Neuronal stem cell (in vitro differentiated cells): ENCODE measurements at regions not wholly inside any gene's neighbourhood (a gene's known extent, or its start where the extent isn't known, plus 50 kb on each side); places are given as distances from the start of the nearest gene placed in this dataset.
"Not testable (repeated sequence)": the region's sequence is repeated elsewhere in the genome, so short reads cannot be mapped to it uniquely, and the experiment has no call there.

Source experiments
- DNase-seq: peaks from one replicate; pipeline ENCODE4 v3.0.0-alpha.2; 2013; ENCODE audit warnings: low spot score
- H2AFZ ChIP-seq: one replicate; pipeline ENCODE4 v1.6.1; 2013; ENCODE audit warnings: mild to moderate bottlenecking, low read length, inconsistent platforms
- H2AK5ac ChIP-seq: 2 replicates; pipeline ENCODE4 v1.6.1; 2013; ENCODE audit warnings: low read depth, mild to moderate bottlenecking, inconsistent platforms, low read length, moderate library complexity, mixed read lengths
- H2BK120ac ChIP-seq: 2 replicates; pipeline ENCODE4 v1.6.1; 2013; ENCODE audit warnings: low read depth, mild to moderate bottlenecking, inconsistent platforms, low read length, moderate library complexity, mixed read lengths
- H2BK12ac ChIP-seq: one replicate; pipeline ENCODE4 v1.6.1; 2013; ENCODE audit warnings: low read length, inconsistent platforms
- H2BK15ac ChIP-seq: 2 replicates; pipeline ENCODE4 v1.6.1; 2013; ENCODE audit warnings: mild to moderate bottlenecking, low read length, inconsistent platforms, mixed read lengths
- H2BK5ac ChIP-seq: one replicate; pipeline ENCODE4 v1.6.1; 2013; ENCODE audit warnings: inconsistent platforms, mild to moderate bottlenecking, low read length, moderate library complexity
- H3K14ac ChIP-seq: one replicate; pipeline ENCODE4 v1.6.1; 2013; ENCODE audit warnings: low read length, inconsistent platforms
- H3K18ac ChIP-seq: 2 replicates; pipeline ENCODE4 v1.6.1; 2013; ENCODE audit warnings: low read length, inconsistent platforms
- H3K23ac ChIP-seq: 2 replicates; pipeline ENCODE4 v1.6.1; 2013; ENCODE audit warnings: low read depth, mild to moderate bottlenecking, mixed read lengths, low read length, inconsistent platforms; ENCODE audit not compliant: poor library complexity
- H3K27ac ChIP-seq: replicated peaks from 3 replicates; pipeline ENCODE4 v1.5.1; 2013; ENCODE audit warnings: low read length, inconsistent platforms
- H3K27me3 ChIP-seq, 3 experiments: 2 replicates each; pipeline ENCODE4 v1.6.1; 2013; ENCODE audit warnings: low read length in 3 of 3, mild to moderate bottlenecking in 2 of 3, inconsistent platforms in 1 of 3, low read depth in 1 of 3, mixed read lengths in 1 of 3, moderate library complexity in 1 of 3; ENCODE audit not compliant: control insufficient read depth in 3 of 3, insufficient read depth in 3 of 3
- H3K36me3 ChIP-seq, 2 donors: replicated peaks in 1 of 2; 2 replicates each; pipeline ENCODE4 v1.6.1; 2013; ENCODE audit warnings: low read length in 2 of 2; ENCODE audit not compliant: control insufficient read depth in 2 of 2, insufficient read depth in 2 of 2
- H3K4ac ChIP-seq: 2 replicates; pipeline ENCODE4 v1.6.1; 2013; ENCODE audit warnings: inconsistent platforms, mild to moderate bottlenecking, low read length, moderate library complexity
- H3K4me1 ChIP-seq, 2 donors: 1 replicate in 1 of 2; 2 replicates in 1 of 2; pipeline ENCODE4 v1.6.1; 2013; ENCODE audit warnings: low read length in 2 of 2, low read depth in 1 of 2; ENCODE audit not compliant: control insufficient read depth in 2 of 2, insufficient read depth in 1 of 2
- H3K4me2 ChIP-seq: one replicate; pipeline ENCODE4 v1.6.1; 2013; ENCODE audit warnings: mild to moderate bottlenecking, low read length, inconsistent platforms; ENCODE audit not compliant: insufficient read depth, poor library complexity, severe bottlenecking
- H3K4me3 ChIP-seq, 2 donors: 2 replicates each; pipeline ENCODE4 v1.5.1; 2013; ENCODE audit warnings: low read length in 2 of 2, mild to moderate bottlenecking in 2 of 2, inconsistent platforms in 1 of 2, moderate library complexity in 1 of 2
- H3K79me1 ChIP-seq: one replicate; pipeline ENCODE4 v1.6.1; 2013; ENCODE audit warnings: low read depth, mild to moderate bottlenecking, inconsistent platforms, low read length, moderate library complexity
- H3K9ac ChIP-seq: one replicate; pipeline ENCODE4 v1.6.1; 2013; ENCODE audit warnings: mild to moderate bottlenecking, low read depth, low read length, inconsistent platforms; ENCODE audit not compliant: poor library complexity
- H3K9me3 ChIP-seq, 2 donors: replicated peaks in 1 of 2; 2 replicates each; pipeline versions ENCODE3 to v1.6.1; 2013; ENCODE audit warnings: low read length in 2 of 2, mild to moderate bottlenecking in 2 of 2, inconsistent platforms in 1 of 2, low read depth in 1 of 2, mixed read lengths in 1 of 2, moderate library complexity in 1 of 2; ENCODE audit not compliant: control insufficient read depth in 2 of 2, insufficient read depth in 1 of 2
- H4K8ac ChIP-seq: one replicate; pipeline ENCODE4 v1.6.1; 2013; ENCODE audit warnings: low read depth, mild to moderate bottlenecking, inconsistent platforms, low read length, moderate library complexity
- H4K91ac ChIP-seq: one replicate; pipeline ENCODE4 v1.6.1; 2013; ENCODE audit warnings: low read length, low read depth, mild to moderate bottlenecking, inconsistent platforms; ENCODE audit not compliant: poor library complexity
- WGBS, 2 donors: extraction: QIAGEN DNeasy Blood & Tissue Kit; methylation state at CpG; one replicate each; pipeline ENCODE4 v1.1.7; 2013; ENCODE audit warnings: missing lambda C conversion rate in 2 of 2, mixed read lengths in 1 of 2; ENCODE audit not compliant: insufficient read length in 2 of 2, insufficient replicate concordance in 1 of 2; ENCODE audit errors: extremely low coverage in 2 of 2; 5-methylcytosine and 5-hydroxymethylcytosine counted together

DNA sequence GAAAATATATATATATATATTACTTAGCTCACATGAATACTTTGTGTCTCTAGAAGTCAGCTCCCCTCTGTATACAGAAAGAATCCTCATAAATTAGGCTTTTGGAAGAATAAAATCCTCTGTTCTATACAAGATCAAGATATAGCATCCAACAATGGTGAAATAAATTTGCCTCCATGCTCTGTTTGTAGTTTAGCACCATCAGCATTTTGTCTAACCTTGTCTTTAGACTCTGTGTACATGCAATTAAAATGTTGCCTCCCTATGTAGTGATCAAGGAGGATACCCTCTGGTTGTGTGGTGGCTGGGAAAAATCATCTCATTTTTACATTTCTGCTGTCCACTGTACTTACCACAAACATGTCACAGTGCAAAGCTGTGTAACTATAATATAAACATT lies 189.7 kb downstream of the C7orf25 start:
- H3K4ac ChIP-seq, result no peak overlapping the region
- H2BK5ac ChIP-seq, result no peak overlapping the region
- no peak overlapping the region for H3K14ac ChIP-seq
- no peak overlapping the region for H3K9ac ChIP-seq
- no peak overlapping the region for H3K4me2 ChIP-seq
- no peaks in the 10 kb centered on the region for H3K79me1 ChIP-seq
- no peaks in the 10 kb centered on the region for H3K36me3 ChIP-seq
- H2BK12ac ChIP-seq, result no peak overlapping the region
- no peaks in the 10 kb centered on the region for H3K27me3 ChIP-seq
- H3K9me3 ChIP-seq, result no peaks in the 10 kb centered on the region
- no peak overlapping the region for H3K18ac ChIP-seq
- H3K27ac ChIP-seq, result no peak overlapping the region
- no peak overlapping the region for H4K8ac ChIP-seq
- H3K4me3 ChIP-seq, result no peak overlapping the region
- H2AFZ ChIP-seq, result no peak overlapping the region
- peaks cover 14 to 20% of the 10 kb centered on the region in 2 donors for H3K4me1 ChIP-seq
- H2BK15ac ChIP-seq, result no peak overlapping the region
- DNase-seq, result no peak
- no peak overlapping the region for H2AK5ac ChIP-seq
- H3K23ac ChIP-seq, result no peak overlapping the region
- no peak overlapping the region for H4K91ac ChIP-seq
- H2BK120ac ChIP-seq, result no peak overlapping the region

DNA sequence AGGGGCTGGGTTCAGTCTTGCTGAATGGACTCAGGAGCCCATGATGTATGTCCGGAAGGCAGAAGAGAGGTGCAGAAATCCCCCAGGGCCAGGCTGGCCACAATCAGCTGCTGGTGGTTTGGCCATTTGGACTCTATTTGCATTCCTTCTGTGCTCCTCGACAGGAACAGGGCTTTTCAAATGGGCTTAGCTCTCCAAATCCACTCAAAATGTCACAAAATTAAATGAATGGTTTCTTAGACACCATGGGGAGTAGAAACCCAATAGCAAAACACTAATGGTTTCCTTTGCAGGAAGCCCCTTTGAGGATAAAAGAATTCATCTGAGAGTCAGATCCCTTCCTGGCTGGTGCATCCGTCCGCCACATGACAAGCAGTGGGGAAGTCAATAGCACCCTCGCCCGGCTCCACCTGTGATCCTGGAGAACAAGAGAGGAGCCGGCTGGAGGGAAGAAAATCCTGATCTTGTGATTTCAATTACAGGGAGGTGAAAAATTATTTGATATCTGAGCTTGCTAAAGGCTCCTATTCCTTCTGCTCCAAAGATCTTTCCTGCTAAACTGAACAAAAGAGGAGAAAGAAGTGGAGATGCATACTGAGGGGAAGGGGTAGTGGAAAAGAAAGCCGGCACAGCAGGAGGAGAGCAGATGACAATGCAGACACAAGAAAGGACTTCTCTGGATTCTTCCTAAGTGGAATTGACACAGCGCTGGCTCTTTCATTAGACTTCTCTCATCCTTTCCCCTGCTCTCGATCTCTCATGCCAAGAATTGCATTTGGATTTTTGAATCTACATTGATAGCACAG lies 190.7 kb downstream of the C7orf25 start:
- H4K8ac ChIP-seq, result no peak overlapping the region
- no peaks in the 10 kb centered on the region for H3K9me3 ChIP-seq
- no peak overlapping the region for H2AK5ac ChIP-seq
- H3K4me1 ChIP-seq, result peaks cover 14 to 20% of the 10 kb centered on the region in 2 donors
- no peaks in the 10 kb centered on the region for H3K36me3 ChIP-seq
- no peak overlapping the region for H2BK5ac ChIP-seq
- WGBS, 2 donors, result no CpG with 5 or more reads among the region's 10 CpGs
- H3K79me1 ChIP-seq, result no peaks in the 10 kb centered on the region
- H2AFZ ChIP-seq, result peak overlapping the region; percentile 79
- no peak overlapping the region for H4K91ac ChIP-seq
- peak overlapping the region in 1 of 2 donors; percentile 12 for H3K4me3 ChIP-seq
- no peak overlapping the region for H2BK120ac ChIP-seq
- no peak overlapping the region for H2BK12ac ChIP-seq
- H3K9ac ChIP-seq, result no peak overlapping the region
- peak; percentile 39 for DNase-seq
- no peak overlapping the region for H3K4me2 ChIP-seq
- no peaks in the 10 kb centered on the region for H3K27me3 ChIP-seq
- H2BK15ac ChIP-seq, result no peak overlapping the region
- H3K14ac ChIP-seq, result no peak overlapping the region
- peak overlapping the region; percentile 1 for H3K27ac ChIP-seq
- no peak overlapping the region for H3K23ac ChIP-seq
- no peak overlapping the region for H3K4ac ChIP-seq
- H3K18ac ChIP-seq, result no peak overlapping the region

DNA sequence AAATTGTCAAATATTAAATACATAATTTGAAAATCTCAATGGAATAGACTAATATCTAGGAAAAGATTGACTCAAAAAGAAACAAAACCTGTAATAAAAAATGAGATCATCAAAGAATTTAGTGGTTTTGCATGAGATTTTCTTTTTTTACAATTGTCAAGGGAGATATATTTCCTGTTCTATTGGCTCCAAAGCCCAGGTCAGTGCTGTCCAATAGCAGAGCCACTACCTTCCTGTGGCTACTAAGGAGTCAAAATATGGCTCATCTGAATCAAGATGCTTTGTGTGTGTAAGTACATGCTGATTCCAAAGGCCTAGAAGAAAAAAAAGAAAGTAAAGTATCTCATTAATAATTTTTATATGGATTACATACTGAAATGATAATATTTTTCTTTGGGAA lies 191.9 kb downstream of the C7orf25 start:
- Histone ChIP-seq H2BK12ac (no peak overlapping the region), H2BK5ac (no peak overlapping the region), H3K4me3 (no peak overlapping the region), H2BK120ac (no peak overlapping the region), H2AFZ (no peak overlapping the region), H3K9me3 (no peaks in the 10 kb centered on the region), H3K4me1 (peaks cover 14 to 20% of the 10 kb centered on the region in 2 donors), H4K91ac (no peak overlapping the region), H3K9ac (no peak overlapping the region), H3K18ac (no peak overlapping the region), H2BK15ac (no peak overlapping the region), H3K27ac (no peak overlapping the region), H3K4ac (no peak overlapping the region), H4K8ac (no peak overlapping the region), H3K27me3 (no peaks in the 10 kb centered on the region), H3K14ac (no peak overlapping the region), H3K36me3 (no peaks in the 10 kb centered on the region), H3K23ac (no peak overlapping the region), H3K4me2 (no peak overlapping the region), H3K79me1 (no peaks in the 10 kb centered on the region), H2AK5ac (no peak overlapping the region)
- DNase-seq, result no peak

DNA sequence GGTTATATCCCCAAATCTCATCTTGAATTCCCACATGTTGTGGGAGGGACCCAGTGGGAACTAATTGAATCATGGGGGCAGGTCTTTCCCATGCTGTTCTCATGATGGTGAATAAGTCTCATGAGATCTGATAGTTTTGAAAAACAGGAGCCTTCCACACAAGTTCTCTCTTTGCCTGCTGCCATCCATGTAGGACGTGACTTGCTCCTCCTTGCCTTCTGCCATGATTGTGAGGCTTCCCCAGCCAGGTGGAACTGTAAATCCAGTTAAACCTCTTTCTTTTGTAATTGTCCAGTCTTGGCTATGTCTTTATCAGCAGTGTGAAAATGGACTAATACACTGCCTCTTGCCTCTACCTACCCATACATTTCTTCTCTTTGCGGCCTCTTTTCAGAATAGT lies 193.4 kb downstream of the C7orf25 start:
- DNase-seq, H3K18ac ChIP-seq, H3K4me2 ChIP-seq, H3K36me3 ChIP-seq, H2BK12ac ChIP-seq, H3K79me1 ChIP-seq, H3K23ac ChIP-seq, H2BK5ac ChIP-seq, H3K4me3 ChIP-seq, H2AK5ac ChIP-seq, H3K9ac ChIP-seq, H4K8ac ChIP-seq, H3K27ac ChIP-seq, H3K4ac ChIP-seq, H3K27me3 ChIP-seq, H2BK120ac ChIP-seq, H3K14ac ChIP-seq, H4K91ac ChIP-seq, H2AFZ ChIP-seq, H3K9me3 ChIP-seq, H2BK15ac ChIP-seq: not testable (repeated sequence)
- WGBS, 2 donors, result no CpG with 5 or more reads among the region's 2 CpGs
- H3K4me1 ChIP-seq, result peaks cover 14 to 20% of the 10 kb centered on the region in 2 donors
